ENCODE measurements at regions not wholly inside any gene's neighbourhood (a gene's known extent, or its start where the extent isn't known, plus 50 kb on each side); places are given as distances from the start of the nearest gene placed in this dataset.
"Not testable (repeated sequence)": the region's sequence is repeated elsewhere in the genome, so short reads cannot be mapped to it uniquely, and the experiment has no call there.

- H3K9me3 ChIP-seq (ENCODE audit: insufficient read depth, low read depth, low read length), result peaks cover 3% of the 10 kb centered on the region; the same call in 1 of the 2 replicates
- no peaks in the 10 kb centered on the region for H3K36me3 ChIP-seq (ENCODE audit: insufficient read depth, low read length)
- H3K4me1 ChIP-seq (ENCODE audit: insufficient read depth, low read length), result no peaks in the 10 kb centered on the region
- no peak overlapping the region for H3K27ac ChIP-seq (ENCODE audit: low read depth, low read length)
- H3K27me3 ChIP-seq (ENCODE audit: insufficient read depth, low read length), result no peaks in the 10 kb centered on the region
- no peak overlapping the region for H3K9ac ChIP-seq (ENCODE audit: low read depth, low read length)
- H3K4me3 ChIP-seq (ENCODE audit: low read length), result no peak overlapping the region
- WGBS, result 85% methylated on average over 3 of the region's 3 CpGs
These were observed 179.7 kb upstream of the MALRD1 start for GRCh38 chr10:18868919-18869318.

- H3K4me1 ChIP-seq (ENCODE audit: insufficient read depth, low read length), result no peaks in the 10 kb centered on the region
- H3K9ac ChIP-seq (ENCODE audit: low read depth, low read length), result no peak overlapping the region
- H3K9me3 ChIP-seq (ENCODE audit: insufficient read depth, low read depth, low read length), result peaks cover 3% of the 10 kb centered on the region; the same call in 1 of the 2 replicates
- WGBS, result 100% methylated on average over 1 of the region's 1 CpG
- no peak overlapping the region for H3K27ac ChIP-seq (ENCODE audit: low read depth, low read length)
- H3K4me3 ChIP-seq (ENCODE audit: low read length), result no peak overlapping the region
- H3K27me3 ChIP-seq (ENCODE audit: insufficient read depth, low read length), result no peaks in the 10 kb centered on the region
- no peaks in the 10 kb centered on the region for H3K36me3 ChIP-seq (ENCODE audit: insufficient read depth, low read length)
These were observed 173.1 kb upstream of the MALRD1 start for GRCh38 chr10:18875477-18875876.

GRCh38 chr10:18879284-18879683 lies 169.3 kb upstream of the MALRD1 start:
- 85% methylated on average over 2 of the region's 2 CpGs for WGBS
- Histone ChIP-seq H3K27me3 (ENCODE audit: insufficient read depth, low read length) (no peaks in the 10 kb centered on the region), H3K9me3 (ENCODE audit: insufficient read depth, low read depth, low read length) (no peaks in the 10 kb centered on the region), H3K4me1 (ENCODE audit: insufficient read depth, low read length) (no peaks in the 10 kb centered on the region), H3K27ac (ENCODE audit: low read depth, low read length) (no peak overlapping the region), H3K9ac (ENCODE audit: low read depth, low read length) (no peak overlapping the region), H3K4me3 (ENCODE audit: low read length) (no peak overlapping the region), H3K36me3 (ENCODE audit: insufficient read depth, low read length) (no peaks in the 10 kb centered on the region)

GRCh38 chr10:18880530-18880929 lies 168.1 kb upstream of the MALRD1 start:
- H3K9me3 ChIP-seq (ENCODE audit: insufficient read depth, low read depth, low read length), result no peaks in the 10 kb centered on the region
- H3K36me3 ChIP-seq (ENCODE audit: insufficient read depth, low read length), result no peaks in the 10 kb centered on the region
- H3K4me3 ChIP-seq (ENCODE audit: low read length), result peak overlapping the region; percentile 49
- no peaks in the 10 kb centered on the region for H3K27me3 ChIP-seq (ENCODE audit: insufficient read depth, low read length)
- no peaks in the 10 kb centered on the region for H3K4me1 ChIP-seq (ENCODE audit: insufficient read depth, low read length)
- no peak overlapping the region for H3K27ac ChIP-seq (ENCODE audit: low read depth, low read length)
- 33% methylated on average over 16 of the region's 16 CpGs for WGBS
- H3K9ac ChIP-seq (ENCODE audit: low read depth, low read length), result no peak overlapping the region

GRCh38 chr10:18886102-18886501 lies 162.5 kb upstream of the MALRD1 start:
- Histone ChIP-seq H3K9me3 (ENCODE audit: insufficient read depth, low read depth, low read length) (no peaks in the 10 kb centered on the region), H3K4me1 (ENCODE audit: insufficient read depth, low read length) (no peaks in the 10 kb centered on the region), H3K4me3 (ENCODE audit: low read length) (no peak overlapping the region), H3K36me3 (ENCODE audit: insufficient read depth, low read length) (no peaks in the 10 kb centered on the region), H3K9ac (ENCODE audit: low read depth, low read length) (no peak overlapping the region), H3K27ac (ENCODE audit: low read depth, low read length) (no peak overlapping the region), H3K27me3 (ENCODE audit: insufficient read depth, low read length) (no peaks in the 10 kb centered on the region)
- WGBS, result 92% methylated on average over 6 of the region's 7 CpGs

- no peak overlapping the region for H3K27ac ChIP-seq (ENCODE audit: low read depth, low read length)
- no peaks in the 10 kb centered on the region for H3K27me3 ChIP-seq (ENCODE audit: insufficient read depth, low read length)
These were observed 142.0 kb upstream of the MALRD1 start for GRCh38 chr10:18906636-18907035.

GRCh38 chr10:18917431-18917830 lies 131.2 kb upstream of the MALRD1 start:
- not testable (repeated sequence) for H3K9me3 ChIP-seq (ENCODE audit: insufficient read depth, low read depth, low read length); H3K4me1 ChIP-seq (ENCODE audit: insufficient read depth, low read length); H3K27ac ChIP-seq (ENCODE audit: low read depth, low read length); H3K4me3 ChIP-seq (ENCODE audit: low read length); H3K9ac ChIP-seq (ENCODE audit: low read depth, low read length); H3K36me3 ChIP-seq (ENCODE audit: insufficient read depth, low read length); H3K27me3 ChIP-seq (ENCODE audit: insufficient read depth, low read length)
- WGBS, result 94% methylated on average over 4 of the region's 9 CpGs

More at GRCh38 chr10:18906636-18907035, 142.0 kb upstream of the MALRD1 start:
- Histone ChIP-seq H3K9ac (ENCODE audit: low read depth, low read length) (no peak overlapping the region), H3K9me3 (ENCODE audit: insufficient read depth, low read depth, low read length) (no peaks in the 10 kb centered on the region), H3K4me3 (ENCODE audit: low read length) (no peak overlapping the region), H3K36me3 (ENCODE audit: insufficient read depth, low read length) (no peaks in the 10 kb centered on the region), H3K4me1 (ENCODE audit: insufficient read depth, low read length) (no peaks in the 10 kb centered on the region; the same call in 1 of the 2 replicates)

- no peak overlapping the region for H3K4me3 ChIP-seq (ENCODE audit: low read length)
- no peaks in the 10 kb centered on the region for H3K27me3 ChIP-seq (ENCODE audit: insufficient read depth, low read length)
- no peaks in the 10 kb centered on the region for H3K9me3 ChIP-seq (ENCODE audit: insufficient read depth, low read depth, low read length)
- WGBS, result 90% methylated on average over 4 of the region's 4 CpGs
- H3K9ac ChIP-seq (ENCODE audit: low read depth, low read length), result no peak overlapping the region
- H3K27ac ChIP-seq (ENCODE audit: low read depth, low read length), result no peak overlapping the region
- H3K4me1 ChIP-seq (ENCODE audit: insufficient read depth, low read length), result no peaks in the 10 kb centered on the region
- no peaks in the 10 kb centered on the region for H3K36me3 ChIP-seq (ENCODE audit: insufficient read depth, low read length)
These were observed 130.1 kb upstream of the MALRD1 start for GRCh38 chr10:18918532-18918931.

- H3K27ac ChIP-seq (ENCODE audit: low read depth, low read length), result no peak overlapping the region
- H3K36me3 ChIP-seq (ENCODE audit: insufficient read depth, low read length), result no peaks in the 10 kb centered on the region
- no peak overlapping the region for H3K4me3 ChIP-seq (ENCODE audit: low read length)
- no peak overlapping the region for H3K9ac ChIP-seq (ENCODE audit: low read depth, low read length)
- no peaks in the 10 kb centered on the region for H3K9me3 ChIP-seq (ENCODE audit: insufficient read depth, low read depth, low read length)
- H3K4me1 ChIP-seq (ENCODE audit: insufficient read depth, low read length), result no peaks in the 10 kb centered on the region
- H3K27me3 ChIP-seq (ENCODE audit: insufficient read depth, low read length), result no peaks in the 10 kb centered on the region
These were observed 99.2 kb upstream of the MALRD1 start for GRCh38 chr10:18949391-18949790.

GRCh38 chr10:18951072-18951823 lies 97.4 kb upstream of the MALRD1 start:
- not testable (repeated sequence) for H3K4me1 ChIP-seq (ENCODE audit: insufficient read depth, low read length); H3K36me3 ChIP-seq (ENCODE audit: insufficient read depth, low read length); H3K9me3 ChIP-seq (ENCODE audit: insufficient read depth, low read depth, low read length); H3K27me3 ChIP-seq (ENCODE audit: insufficient read depth, low read length); H3K4me3 ChIP-seq (ENCODE audit: low read length); H3K9ac ChIP-seq (ENCODE audit: low read depth, low read length); H3K27ac ChIP-seq (ENCODE audit: low read depth, low read length)
- 95% methylated on average over 34 of the region's 35 CpGs for WGBS

GRCh38 chr10:18955061-18955460 lies 93.5 kb upstream of the MALRD1 start:
- no peak overlapping the region for H3K9ac ChIP-seq (ENCODE audit: low read depth, low read length)
- H3K4me3 ChIP-seq (ENCODE audit: low read length), result no peak overlapping the region
- no peaks in the 10 kb centered on the region for H3K9me3 ChIP-seq (ENCODE audit: insufficient read depth, low read depth, low read length)
- H3K27ac ChIP-seq (ENCODE audit: low read depth, low read length), result no peak overlapping the region
- 88% methylated on average over 1 of the region's 1 CpG for WGBS
- no peaks in the 10 kb centered on the region for H3K36me3 ChIP-seq (ENCODE audit: insufficient read depth, low read length)
- H3K4me1 ChIP-seq (ENCODE audit: insufficient read depth, low read length), result no peaks in the 10 kb centered on the region
- no peaks in the 10 kb centered on the region for H3K27me3 ChIP-seq (ENCODE audit: insufficient read depth, low read length)

GRCh38 chr10:18959369-18959768 lies 89.2 kb upstream of the MALRD1 start:
- 90% methylated on average over 10 of the region's 10 CpGs for WGBS
- no peaks in the 10 kb centered on the region for H3K27me3 ChIP-seq (ENCODE audit: insufficient read depth, low read length)
- no peaks in the 10 kb centered on the region for H3K9me3 ChIP-seq (ENCODE audit: insufficient read depth, low read depth, low read length)
- H3K36me3 ChIP-seq (ENCODE audit: insufficient read depth, low read length), result no peaks in the 10 kb centered on the region
- no peak overlapping the region for H3K4me3 ChIP-seq (ENCODE audit: low read length)
- H3K27ac ChIP-seq (ENCODE audit: low read depth, low read length), result no peak overlapping the region
- no peaks in the 10 kb centered on the region for H3K4me1 ChIP-seq (ENCODE audit: insufficient read depth, low read length)
- H3K9ac ChIP-seq (ENCODE audit: low read depth, low read length), result no peak overlapping the region

Data from HUES64 (cell line).